H1 (cell line): ENCODE measurements at regions not wholly inside any gene's neighbourhood (a gene's known extent, or its start where the extent isn't known, plus 50 kb on each side); places are given as distances from the start of the nearest gene placed in this dataset.

Experiments used
- CHD7 ChIP-seq: fragments of 300-600 bp; sonication (generic); IDR thresholded peaks from 2 replicates; pipeline ENCODE4 v1.7.1; 2012; ENCODE audit warnings: low read length, moderate library complexity, mild to moderate bottlenecking, inconsistent platforms; ENCODE audit not compliant: insufficient replicate concordance

DNA sequence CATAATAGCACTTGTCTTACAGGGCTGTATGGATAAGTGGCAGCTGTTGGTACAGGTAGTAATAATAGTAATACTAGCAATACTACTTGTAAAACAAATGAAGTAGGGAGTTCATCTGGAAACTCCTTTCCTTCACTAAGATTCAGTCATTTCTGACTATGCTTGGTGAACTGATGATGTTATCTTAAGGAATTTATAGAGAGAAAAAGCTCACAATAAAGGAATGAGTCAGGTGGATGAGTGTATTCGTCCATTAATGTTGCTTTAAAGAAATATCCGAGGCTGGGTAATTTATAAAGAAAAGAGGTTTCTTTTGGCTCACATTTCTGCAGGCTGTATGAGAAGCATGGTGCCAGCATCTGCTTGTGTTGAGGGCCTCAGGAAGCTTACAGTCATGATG is 477.3 kb downstream of the KLF12 start (continued):
- no peak for TF ChIP-seq CHD7
